ENCODE measurements at regions not wholly inside any gene's neighbourhood (a gene's known extent, or its start where the extent isn't known, plus 50 kb on each side); places are given as distances from the start of the nearest gene placed in this dataset.

DNA sequence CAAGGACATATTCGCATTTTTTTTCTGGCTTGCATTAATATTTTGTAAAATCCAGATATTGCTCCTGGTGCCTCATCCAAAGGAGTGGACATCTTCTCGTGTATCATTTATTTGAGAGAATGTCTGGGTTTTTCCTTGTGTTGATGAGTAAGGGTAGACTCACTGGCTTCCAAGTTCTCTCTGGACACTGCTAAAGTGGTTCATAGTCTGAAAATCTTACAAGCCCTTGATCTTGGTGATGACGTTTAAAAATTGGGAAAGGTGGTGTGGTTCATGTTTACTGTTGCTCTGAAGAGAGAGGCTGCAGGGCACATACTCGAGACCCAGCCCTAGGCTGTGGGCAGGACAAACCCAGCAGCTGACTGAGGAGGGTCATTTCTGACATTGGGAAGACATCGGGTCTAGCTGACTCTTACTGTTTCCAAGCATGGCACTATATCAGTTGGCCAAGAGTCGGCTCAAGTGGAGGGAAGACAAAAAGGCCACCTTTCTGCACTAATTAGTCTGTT is 296.2 kb downstream of the LMX1A start:
- no peak overlapping the region for H2BK5ac ChIP-seq (ENCODE audit: low read depth, low read length, poor library complexity, severe bottlenecking)
- no peak overlapping the region for H3K23ac ChIP-seq (ENCODE audit: low read depth, low read length)
- H2AK5ac ChIP-seq (ENCODE audit: low read depth, low read length): no peak overlapping the region
- no peak overlapping the region for H3K4ac ChIP-seq (ENCODE audit: low read depth, low read length)
- no peak overlapping the region for H3K4me3 ChIP-seq (ENCODE audit: insufficient read depth, low read depth, low read length)
- dilution Hi-C loops (cut with HindIII; ENCODE audit: low sequenced_read_pairs, unreplicated experiment): no loop called here
- H2AFZ ChIP-seq (replicated peaks; ENCODE audit: low read length, poor library complexity): no peak overlapping the region
- no peaks in the 10 kb centered on the region for H3K4me1 ChIP-seq (ENCODE audit: control insufficient read depth, insufficient read depth, low read length)
- TF ChIP-seq MXI1 (IDR thresholded peaks at IDR 0.05; ENCODE audit: borderline replicate concordance, low read depth, low read length) (no peak), MAZ (IDR thresholded peaks at IDR 0.05; ENCODE audit: borderline replicate concordance, low read depth, low read length) (no peak), POLR2A (IDR thresholded peaks at IDR 0.05; ENCODE audit: low read depth, low read length) (no peak), NFE2L2 (IDR thresholded peaks at IDR 0.05; ENCODE audit: low read depth, low read length) (no peak), RCOR1 (IDR thresholded peaks at IDR 0.05; ENCODE audit: insufficient replicate concordance, low read length) (no peak), FOS (IDR thresholded peaks at IDR 0.05; ENCODE audit: low read depth, low read length) (no peak), CEBPB (IDR thresholded peaks at IDR 0.05; ENCODE audit: low read depth, low read length) (no peak), SMC3 (IDR thresholded peaks at IDR 0.05; ENCODE audit: low read depth, low read length) (no peak), BHLHE40 (IDR thresholded peaks at IDR 0.05; ENCODE audit: low read depth, low read length) (no peak)
- no peak for DNase-seq
- no peak overlapping the region for H2AK9ac ChIP-seq (replicated peaks; ENCODE audit: low read depth, low read length, poor library complexity)
- no peak overlapping the region for H4K5ac ChIP-seq (ENCODE audit: low read depth, low read length)
- no peaks in the 10 kb centered on the region for H3K36me3 ChIP-seq (ENCODE audit: control insufficient read depth, insufficient read depth, low read length)
- WGBS, 2 experiments (ENCODE audit: extremely low coverage in 2 of 2, insufficient read length in 1 of 2): no CpG with 5 or more reads among the region's 6 CpGs
- H3K4me2 ChIP-seq (ENCODE audit: low read depth, low read length): no peak overlapping the region
- H4K20me1 ChIP-seq (ENCODE audit: insufficient read depth, low read length): no peaks in the 10 kb centered on the region
- no peak overlapping the region for H2BK120ac ChIP-seq (ENCODE audit: low read depth, low read length)
- ATAC-seq (ENCODE audit: low read depth): no peak
- no peak overlapping the region for H3K18ac ChIP-seq (ENCODE audit: low read depth, low read length)
- POLR2A ChIA-PET (ENCODE audit: unreplicated experiment): no interaction called here
- H2BK20ac ChIP-seq (ENCODE audit: low read depth, low read length): no peak overlapping the region
- CTCF ChIA-PET: no interaction called here
- no peak overlapping the region for H3K9ac ChIP-seq (ENCODE audit: low read depth, low read length)
- H3K56ac ChIP-seq (ENCODE audit: extremely low read depth, insufficient read depth, low read length): no peak overlapping the region
- no TSS peak for BruUV-seq (replicated peaks)
- intact Hi-C loops (cut with micrococcal nuclease): no loop called here
- H4K8ac ChIP-seq (ENCODE audit: low read depth in 2 of 2, low read length in 2 of 2): no peak overlapping the region
- no peak overlapping the region for H3K14ac ChIP-seq (replicated peaks; ENCODE audit: low read depth, low read length)
- H3K79me1 ChIP-seq (ENCODE audit: low read depth in 1 of 2, low read length in 2 of 2): no peaks in the 10 kb centered on the region
- no peak overlapping the region for H2BK15ac ChIP-seq (ENCODE audit: low read depth, low read length)
- H3K9me3 ChIP-seq (ENCODE audit: control insufficient read depth, insufficient read depth, low read length): no peaks in the 10 kb centered on the region
- H3K9me1 ChIP-seq (ENCODE audit: insufficient read depth, low read length): no peaks in the 10 kb centered on the region
- H4K91ac ChIP-seq (ENCODE audit: insufficient read depth, low read depth, low read length): no peak overlapping the region
- H3K27me3 ChIP-seq (ENCODE audit: control insufficient read depth, insufficient read depth, low read length): no peaks in the 10 kb centered on the region
- in situ Hi-C loops (cut with MboI; ENCODE audit: low sequenced_read_pairs): loop anchor here (25.0 kb wide), 2 partner anchors 1523 to 1648 kb away; no protein-coding TSS in a partner anchor
- H3K27ac ChIP-seq (ENCODE audit: insufficient read depth, low read length): no peak overlapping the region

All from IMR-90 (cell line).